Ishikawa (cell line): ENCODE measurements at regions not wholly inside any gene's neighbourhood (a gene's known extent, or its start where the extent isn't known, plus 50 kb on each side); places are given as distances from the start of the nearest gene placed in this dataset.

Source experiments
- CEBPB ChIP-seq: IDR thresholded peaks from 2 replicates; pipeline ENCODE4 v1.6.1; 2012
- CREB1 ChIP-seq: IDR thresholded peaks from 2 replicates; pipeline ENCODE4 v1.6.1; 2012; ENCODE audit warnings: low read depth
- EGR1 ChIP-seq: IDR thresholded peaks from 2 replicates; pipeline ENCODE4 v1.6.1; 2012
- EP300 ChIP-seq: IDR thresholded peaks from 2 replicates; pipeline ENCODE4 v1.6.1; 2012; ENCODE audit warnings: borderline replicate concordance
- FOXM1 ChIP-seq: IDR thresholded peaks from 2 replicates; pipeline ENCODE4 v1.6.1; 2012; ENCODE audit warnings: low read depth, borderline replicate concordance
- MAX ChIP-seq: IDR thresholded peaks from 2 replicates; pipeline ENCODE4 v1.6.1; 2012
- NFIC ChIP-seq: IDR thresholded peaks from 2 replicates; pipeline ENCODE4 v1.6.1; 2012
- RAD21 ChIP-seq: IDR thresholded peaks from 2 replicates; pipeline ENCODE4 v1.6.1; 2012; ENCODE audit warnings: low read depth
- REST ChIP-seq: IDR thresholded peaks from 2 replicates; pipeline ENCODE4 v1.6.1; 2012; ENCODE audit warnings: low read depth, mild to moderate bottlenecking
- TAF1 ChIP-seq: IDR thresholded peaks from 2 replicates; pipeline ENCODE4 v1.6.1; 2012; ENCODE audit warnings: low read depth, mild to moderate bottlenecking
- TCF12 ChIP-seq: IDR thresholded peaks from 2 replicates; pipeline ENCODE4 v1.6.1; 2012; ENCODE audit warnings: low read depth
- TEAD4 ChIP-seq: IDR thresholded peaks from 2 replicates; pipeline ENCODE4 v1.6.1; 2012
- USF1 ChIP-seq: IDR thresholded peaks from 2 replicates; pipeline ENCODE4 v1.6.1; 2012
- YY1 ChIP-seq: IDR thresholded peaks from 2 replicates; pipeline ENCODE4 v1.6.1; 2012; ENCODE audit warnings: low read depth
- ZBTB7A ChIP-seq: IDR thresholded peaks from 2 replicates; pipeline ENCODE4 v1.6.1; 2012; ENCODE audit warnings: low read depth

GRCh38 chr3:171936191-171936841, 93.2 kb downstream of the TMEM212 start:
- TF ChIP-seq FOXM1 (no peak), EP300 (no peak), YY1 (no peak), EGR1 (no peak), USF1 (no peak), MAX (no peak), CEBPB (no peak), NFIC (no peak), ZBTB7A (no peak), TAF1 (no peak), RAD21 (no peak), CREB1 (no peak), TCF12 (no peak), REST (no peak), TEAD4 (no peak)

- TF ChIP-seq CEBPB, result no peak
- TF ChIP-seq ZBTB7A, result no peak
- TF ChIP-seq CREB1, result no peak
- TF ChIP-seq YY1, result no peak
- TF ChIP-seq TEAD4, result peak; percentile 70
Observed at GRCh38 chr3:171939578-171939977, 96.4 kb downstream of the TMEM212 start.

GRCh38 chr3:171940151-171940649, 97.1 kb downstream of the TMEM212 start:
- TF ChIP-seq MAX, result no peak
- no peak for TF ChIP-seq TEAD4
- no peak for TF ChIP-seq CREB1
- TF ChIP-seq FOXM1, result no peak
- TF ChIP-seq USF1, result no peak
- no peak for TF ChIP-seq RAD21
- TF ChIP-seq TCF12, result no peak
- TF ChIP-seq ZBTB7A, result no peak

- TF ChIP-seq USF1 (no peak), RAD21 (0 out of 2 replicates have a peak, but pooled peaks have one; percentile 10)
Observed at GRCh38 chr3:171943262-171944117, 95.9 kb upstream of the FNDC3B start.

- no peak for TF ChIP-seq RAD21
- no peak for TF ChIP-seq EGR1
- TF ChIP-seq TCF12, result no peak
- no peak for TF ChIP-seq CEBPB
- no peak for TF ChIP-seq TAF1
- TF ChIP-seq ZBTB7A, result no peak
- TF ChIP-seq TEAD4, result no peak
- no peak for TF ChIP-seq YY1
- TF ChIP-seq MAX, result no peak
- no peak for TF ChIP-seq NFIC
- no peak for TF ChIP-seq REST
- no peak for TF ChIP-seq USF1
- TF ChIP-seq EP300, result no peak
- TF ChIP-seq CREB1, result no peak
- no peak for TF ChIP-seq FOXM1
Observed at GRCh38 chr3:171944118-171945016, 95.0 kb upstream of the FNDC3B start.
